Tibial nerve (tissue), 4 donors: ENCODE measurements at regions not wholly inside any gene's neighbourhood (a gene's known extent, or its start where the extent isn't known, plus 50 kb on each side); places are given as distances from the start of the nearest gene placed in this dataset.

Experiments
- EP300 ChIP-seq, 2 donors: sonication (generic); formaldehyde crosslinking; IDR thresholded peaks; one replicate each; pipeline ENCODE4 v1.6.1; 2017; ENCODE audit warnings: antibody characterized with exemption in 2 of 2, mild to moderate bottlenecking in 1 of 2
- POLR2A ChIP-seq, 2 donors: fragments of 450-650 bp; IDR thresholded peaks; one replicate each; pipeline ENCODE4 v1.6.1; 2017; ENCODE audit warnings: antibody characterized with exemption in 2 of 2, mild to moderate bottlenecking in 2 of 2, moderate library complexity in 2 of 2
- TF ChIP-seq, protein P1 (sequence below), 5 experiments: fragments of 200-600 bp in 3 of 5; fragments of 450-650 bp in 2 of 5; sonication (generic) in 3 of 5; IDR thresholded peaks; one replicate each; pipeline ENCODE4 v1.5.1; 2016 to 2019; ENCODE audit warnings: antibody characterized with exemption in 5 of 5, mild to moderate bottlenecking in 3 of 5, moderate library complexity in 2 of 5

DNA sequence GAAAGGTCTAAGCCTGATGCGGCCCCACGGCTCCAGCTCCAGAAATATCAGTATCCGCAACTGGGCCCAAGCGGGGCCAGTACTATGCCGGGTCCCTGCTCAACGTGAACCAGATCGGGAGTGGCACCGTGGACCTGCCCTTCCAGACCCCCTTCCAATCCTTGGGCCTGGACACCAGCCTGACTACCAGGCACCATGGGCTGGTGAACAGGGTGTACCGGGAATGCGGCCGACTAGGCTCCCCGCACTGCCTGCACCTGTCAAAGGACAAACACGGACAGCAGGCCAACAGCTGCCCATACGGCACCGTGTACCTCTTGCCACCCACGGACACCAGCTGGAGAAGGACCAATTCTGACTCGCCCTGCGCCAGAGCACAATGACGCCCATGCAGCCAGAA is 1196.9 kb upstream of the CHAC2 start:
- TF ChIP-seq, protein P1, sequence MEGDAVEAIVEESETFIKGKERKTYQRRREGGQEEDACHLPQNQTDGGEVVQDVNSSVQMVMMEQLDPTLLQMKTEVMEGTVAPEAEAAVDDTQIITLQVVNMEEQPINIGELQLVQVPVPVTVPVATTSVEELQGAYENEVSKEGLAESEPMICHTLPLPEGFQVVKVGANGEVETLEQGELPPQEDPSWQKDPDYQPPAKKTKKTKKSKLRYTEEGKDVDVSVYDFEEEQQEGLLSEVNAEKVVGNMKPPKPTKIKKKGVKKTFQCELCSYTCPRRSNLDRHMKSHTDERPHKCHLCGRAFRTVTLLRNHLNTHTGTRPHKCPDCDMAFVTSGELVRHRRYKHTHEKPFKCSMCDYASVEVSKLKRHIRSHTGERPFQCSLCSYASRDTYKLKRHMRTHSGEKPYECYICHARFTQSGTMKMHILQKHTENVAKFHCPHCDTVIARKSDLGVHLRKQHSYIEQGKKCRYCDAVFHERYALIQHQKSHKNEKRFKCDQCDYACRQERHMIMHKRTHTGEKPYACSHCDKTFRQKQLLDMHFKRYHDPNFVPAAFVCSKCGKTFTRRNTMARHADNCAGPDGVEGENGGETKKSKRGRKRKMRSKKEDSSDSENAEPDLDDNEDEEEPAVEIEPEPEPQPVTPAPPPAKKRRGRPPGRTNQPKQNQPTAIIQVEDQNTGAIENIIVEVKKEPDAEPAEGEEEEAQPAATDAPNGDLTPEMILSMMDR (IDR thresholded peaks at IDR 0.05) = no peak
- TF ChIP-seq POLR2A (IDR thresholded peaks at IDR 0.05) (no peak), EP300 (IDR thresholded peaks at IDR 0.05) (no peak)
